ENCODE measurements at regions not wholly inside any gene's neighbourhood (a gene's known extent, or its start where the extent isn't known, plus 50 kb on each side); places are given as distances from the start of the nearest gene placed in this dataset.
"Not testable (repeated sequence)": the region's sequence is repeated elsewhere in the genome, so short reads cannot be mapped to it uniquely, and the experiment has no call there.

DNA sequence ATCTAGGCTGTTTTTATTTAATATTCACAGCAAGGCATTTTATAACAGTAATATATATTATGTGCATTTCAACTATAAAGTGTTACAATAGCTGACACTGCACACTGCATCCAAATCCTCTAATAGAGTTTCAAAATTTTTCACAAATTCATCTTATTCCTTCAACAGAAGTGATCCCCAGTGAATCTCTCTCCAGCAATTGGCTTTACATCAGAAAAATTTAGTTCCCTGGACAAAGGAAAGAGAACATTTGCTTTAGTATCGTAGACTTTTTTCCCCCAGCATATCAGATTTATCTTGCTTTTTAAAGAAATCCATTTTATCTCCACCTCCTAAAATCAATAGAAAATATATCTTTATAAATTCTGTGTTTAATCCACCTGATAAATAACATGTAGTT lies 868.6 kb downstream of the TBL1XR1 start:
- DNase-seq (ENCODE audit: low spot score) = no peak

DNA sequence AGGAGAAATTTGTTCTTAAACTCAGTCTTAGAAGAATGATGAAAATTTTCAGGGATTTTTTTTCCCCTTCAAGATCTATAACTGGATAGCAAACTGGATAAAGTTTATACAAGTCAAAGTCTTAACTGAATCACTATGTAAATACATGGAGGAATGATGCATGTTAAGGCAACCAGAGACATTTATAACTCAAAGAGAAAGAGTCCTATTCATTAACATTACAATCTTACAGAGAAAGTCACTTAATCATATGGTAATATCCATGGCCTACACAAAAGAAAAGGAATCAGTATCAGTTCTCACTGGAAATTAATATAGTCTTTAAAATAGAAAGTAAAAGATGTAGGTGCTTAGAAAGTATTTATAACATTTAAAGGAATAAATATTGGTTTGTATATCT lies 869.1 kb downstream of the TBL1XR1 start:
- DNase-seq (ENCODE audit: low spot score) = no peak

DNA sequence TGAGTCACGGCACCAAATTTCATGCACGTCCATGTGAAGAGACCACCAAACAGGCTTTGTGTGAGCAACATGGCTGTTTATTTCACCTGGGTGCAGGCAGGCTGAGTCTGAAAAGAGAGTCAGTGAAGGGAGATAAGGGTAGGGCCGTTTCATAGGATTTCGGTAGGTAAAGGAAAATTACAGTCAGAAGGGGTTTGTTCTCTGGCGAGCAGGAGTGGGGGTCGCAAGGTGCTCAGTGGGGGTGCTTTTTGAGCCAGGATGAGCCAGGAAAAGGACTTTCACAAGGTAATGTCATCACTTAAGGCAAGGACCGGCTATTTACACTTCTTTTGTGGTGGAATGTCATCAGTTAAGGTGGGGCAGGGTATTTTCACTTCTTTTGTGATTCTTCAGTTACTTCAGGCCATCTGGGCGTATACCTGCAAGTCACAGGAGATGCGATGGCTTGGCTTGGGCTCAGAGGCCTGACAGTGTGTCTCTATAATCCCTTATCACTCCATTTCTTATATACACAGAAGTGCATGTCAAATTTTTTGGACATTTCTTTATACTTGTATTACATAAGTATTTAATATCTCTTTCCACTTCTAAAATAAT lies 870.3 kb downstream of the TBL1XR1 start:
- DNase-seq (ENCODE audit: low spot score) = not testable (repeated sequence)

DNA sequence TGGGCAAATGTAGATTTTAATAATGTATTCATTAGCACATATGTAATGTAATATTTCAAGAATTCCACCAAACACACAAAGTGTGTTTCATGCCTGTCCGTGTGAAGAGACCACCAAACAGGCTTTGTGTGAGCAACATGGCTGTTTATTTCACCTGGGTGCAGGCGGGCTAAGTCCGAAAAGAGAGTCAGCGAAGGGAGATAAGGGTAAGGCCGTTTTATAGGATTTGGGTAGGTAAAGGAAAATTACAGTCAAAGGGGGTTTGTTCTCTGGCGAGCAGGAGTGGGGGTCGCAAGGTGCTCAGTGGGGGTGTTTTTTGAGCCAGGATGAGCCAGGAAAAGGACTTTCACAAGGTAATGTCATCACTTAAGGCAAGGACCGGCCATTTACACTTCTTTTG lies 875.8 kb downstream of the TBL1XR1 start:
- not testable (repeated sequence) for DNase-seq (ENCODE audit: low spot score)

DNA sequence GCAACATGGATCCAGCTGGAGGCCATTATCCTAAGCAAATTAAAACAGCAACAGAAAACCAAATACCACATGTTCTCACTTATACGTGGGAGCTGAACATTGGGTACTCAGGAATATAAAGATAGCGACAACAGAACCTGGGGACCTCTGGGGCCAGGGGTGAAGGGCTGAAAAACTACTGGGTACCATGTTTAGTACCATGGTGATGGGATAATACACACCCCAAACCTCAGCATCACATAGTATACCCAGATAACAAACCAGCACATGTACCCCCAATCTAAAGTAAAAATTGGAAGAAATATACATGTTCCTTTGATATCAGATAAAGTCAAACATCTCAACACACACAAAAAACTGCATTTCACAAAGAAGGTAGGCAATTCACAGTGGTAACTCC lies 876.2 kb downstream of the TBL1XR1 start:
- no peak for DNase-seq (ENCODE audit: low spot score)

DNA sequence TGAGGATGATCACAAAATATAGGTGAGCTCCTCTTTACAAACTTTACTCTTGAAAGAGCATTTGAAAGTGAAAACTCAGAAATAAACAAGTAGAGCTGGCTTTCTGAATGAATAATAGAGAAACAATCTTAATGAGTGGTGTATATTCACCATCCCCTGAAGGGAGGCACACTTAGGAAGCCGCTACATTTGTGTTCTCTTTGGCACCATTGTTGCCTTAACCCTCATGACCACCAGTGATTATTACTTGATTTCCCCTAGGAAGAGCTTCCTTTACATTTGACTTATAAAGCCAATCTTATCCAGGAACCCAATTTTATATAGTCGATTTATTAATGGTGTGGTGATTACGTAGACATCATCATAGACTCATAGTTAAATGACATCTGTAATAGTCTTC lies 883.9 kb downstream of the TBL1XR1 start:
- no peak for DNase-seq (ENCODE audit: low spot score)

DNA sequence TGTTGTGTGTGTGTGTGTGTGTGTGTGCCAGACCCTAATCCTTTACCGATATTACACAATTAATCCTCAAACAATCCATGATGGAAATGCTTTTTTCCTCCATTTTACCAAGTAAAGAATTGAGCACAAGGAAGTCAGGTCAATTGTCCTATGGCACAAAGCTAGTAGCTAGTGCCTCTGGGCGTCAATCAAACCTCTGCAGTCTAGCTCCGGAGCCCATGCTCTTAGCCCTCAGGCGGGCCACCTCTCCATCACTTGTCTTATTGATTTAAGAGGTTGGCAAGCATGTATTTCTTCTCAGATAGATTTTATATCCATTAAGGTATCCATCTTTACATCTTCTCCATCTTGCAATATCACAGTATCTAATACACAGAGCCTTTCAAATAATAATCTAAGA lies 886.6 kb downstream of the TBL1XR1 start:
- no peak for DNase-seq (ENCODE audit: low spot score)

DNA sequence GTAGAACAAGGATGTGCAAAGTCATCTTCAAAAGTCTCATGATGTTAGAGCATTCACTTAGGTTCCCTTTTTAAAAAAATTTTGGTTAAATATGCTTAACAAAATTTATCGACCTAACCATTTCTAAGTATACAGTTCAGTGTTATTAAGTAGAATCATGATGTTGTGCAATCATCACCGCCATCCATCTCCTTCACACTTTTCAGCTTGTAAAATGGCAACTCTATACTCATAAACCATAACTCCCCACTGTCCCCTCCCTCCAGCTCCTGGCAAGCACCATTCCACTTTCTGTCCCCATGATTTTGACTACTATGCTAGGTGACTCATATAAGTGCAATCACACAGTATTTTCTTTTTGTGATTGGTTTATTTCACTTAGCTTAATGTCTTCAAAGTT lies 895.0 kb downstream of the TBL1XR1 start:
- DNase-seq (ENCODE audit: low spot score) = no peak

DNA sequence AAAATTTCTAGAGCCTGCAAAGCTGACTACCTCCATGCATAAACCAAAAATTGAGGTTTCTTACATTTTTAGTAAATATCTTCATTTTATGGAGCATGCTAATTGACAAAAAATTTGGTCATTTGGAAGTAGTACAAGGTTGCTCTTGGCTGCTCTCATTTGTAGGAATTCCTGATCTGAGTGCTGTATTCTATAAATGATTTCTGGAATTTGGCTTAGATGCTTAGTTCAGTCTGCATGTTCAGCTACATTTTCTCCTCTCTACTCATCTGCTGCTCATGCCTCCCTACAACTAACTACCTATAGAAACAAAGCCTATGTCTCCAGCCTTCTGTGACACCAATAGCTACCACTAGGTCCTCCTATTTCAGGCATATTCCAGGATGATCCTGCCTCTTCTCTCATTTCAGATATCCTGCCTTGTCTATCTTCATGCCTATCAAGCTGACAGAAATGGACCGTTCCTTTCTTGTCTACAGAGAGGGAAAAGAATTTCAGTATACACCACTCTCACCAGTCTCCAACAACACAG lies 901.1 kb downstream of the TBL1XR1 start:
- DNase-seq (ENCODE audit: low spot score) = no peak

DNA sequence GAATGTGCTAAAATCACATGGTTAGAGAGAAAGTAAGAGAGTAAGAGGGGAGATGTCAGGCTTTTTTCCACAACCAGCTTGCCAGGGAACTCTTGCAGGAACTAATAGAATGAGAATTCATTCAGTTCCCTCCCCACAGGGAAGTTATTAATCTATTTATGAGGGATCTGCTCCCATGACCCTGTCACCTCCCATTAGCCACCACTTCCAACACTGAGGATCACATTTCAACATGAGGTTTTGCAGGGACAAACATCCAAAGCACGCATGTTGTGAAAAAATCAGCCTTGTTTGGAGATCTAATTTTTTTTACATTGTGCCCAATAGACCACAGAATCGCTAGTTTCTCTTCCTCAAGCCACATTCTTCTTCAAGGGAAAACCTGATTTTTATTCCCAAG lies 904.0 kb downstream of the TBL1XR1 start:
- no peak for DNase-seq (ENCODE audit: low spot score)

DNA sequence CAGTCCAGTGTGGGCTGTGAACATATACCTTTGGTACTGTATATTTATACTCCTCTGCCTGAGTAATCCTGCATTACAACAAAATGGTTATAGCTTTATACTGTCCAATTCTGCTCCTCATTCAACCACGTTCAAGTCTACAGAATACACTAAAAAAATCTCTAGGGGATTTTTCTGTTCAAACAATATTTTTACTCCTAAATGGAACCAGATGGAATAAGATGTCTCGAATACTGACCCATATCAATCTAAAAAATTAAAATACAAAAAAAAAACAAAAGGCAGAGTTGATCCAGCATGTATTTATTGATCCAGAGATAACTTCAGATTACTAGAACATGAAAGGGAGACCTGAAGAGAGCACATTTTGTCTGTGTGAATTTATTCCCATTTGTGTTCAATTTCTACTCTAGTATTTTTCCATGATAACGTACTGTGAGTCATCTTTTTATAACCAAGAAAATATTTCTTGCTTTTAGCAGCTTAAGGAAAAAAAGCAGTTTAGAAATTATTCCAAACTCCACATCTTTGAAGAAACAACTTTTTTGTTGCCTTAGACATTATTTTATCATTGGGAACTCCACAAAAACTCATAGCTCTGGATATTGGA lies 910.7 kb downstream of the TBL1XR1 start:
- DNase-seq (ENCODE audit: low spot score) = no peak

DNA sequence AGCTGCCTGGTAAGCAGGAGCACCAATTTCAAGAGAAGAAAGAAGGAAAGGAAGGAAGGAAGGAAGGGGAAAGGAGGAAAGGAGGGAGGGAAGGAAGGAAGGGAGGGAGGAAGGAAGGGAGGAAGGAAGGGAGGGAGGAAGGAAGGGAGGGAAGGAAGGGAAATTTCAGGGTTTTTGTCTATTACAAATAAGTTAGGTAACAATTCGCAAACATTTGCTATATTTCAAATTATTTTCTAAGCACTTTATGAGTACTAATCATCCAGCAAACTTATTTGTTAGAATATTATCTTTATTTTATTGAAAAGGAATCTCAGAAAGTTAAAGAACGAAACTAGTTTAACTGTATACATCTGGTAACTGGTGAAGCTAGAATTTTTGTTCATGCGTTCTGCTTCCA lies 921.7 kb downstream of the TBL1XR1 start:
- DNase-seq (ENCODE audit: low spot score) = no peak

DNA sequence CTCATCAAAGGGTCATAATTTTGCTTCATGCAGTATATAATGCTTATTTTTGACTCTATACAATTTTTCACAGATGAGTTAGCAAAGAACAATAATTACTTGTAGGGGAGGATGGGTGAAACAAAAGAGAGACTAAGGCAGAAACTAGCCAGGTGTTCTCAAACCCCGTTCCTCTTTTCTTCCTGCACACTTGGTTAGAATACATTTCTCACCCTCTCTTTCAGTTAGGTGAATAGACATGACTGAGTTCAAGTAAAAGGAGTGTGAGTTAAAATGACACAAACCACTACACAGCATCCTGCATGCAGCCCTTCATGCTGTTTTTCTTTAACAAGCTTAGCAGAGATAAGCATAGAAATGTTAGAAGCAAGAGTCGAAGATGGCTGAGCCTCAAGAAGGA lies 922.2 kb downstream of the TBL1XR1 start:
- no peak for DNase-seq (ENCODE audit: low spot score)

DNA sequence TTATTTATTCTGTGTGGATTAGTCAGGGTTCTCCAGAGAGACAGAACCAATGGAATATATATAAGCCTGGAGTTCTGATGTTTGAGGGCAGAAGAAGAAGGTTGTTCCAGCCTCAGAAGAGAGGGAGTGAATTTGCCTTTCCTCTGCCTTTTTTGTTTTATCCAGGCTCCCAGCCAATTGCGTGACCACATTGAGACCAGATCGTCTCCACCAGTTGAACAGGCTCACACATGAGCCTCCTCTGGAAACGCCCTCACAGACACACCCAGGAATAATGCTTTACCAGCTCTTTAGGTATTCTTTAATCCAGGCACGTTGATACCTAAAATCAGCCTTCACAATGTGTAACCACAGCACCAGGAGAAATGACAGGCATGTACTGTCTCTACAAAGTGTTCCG lies 923.1 kb downstream of the TBL1XR1 start:
- DNase-seq (ENCODE audit: low spot score) = no peak

DNA sequence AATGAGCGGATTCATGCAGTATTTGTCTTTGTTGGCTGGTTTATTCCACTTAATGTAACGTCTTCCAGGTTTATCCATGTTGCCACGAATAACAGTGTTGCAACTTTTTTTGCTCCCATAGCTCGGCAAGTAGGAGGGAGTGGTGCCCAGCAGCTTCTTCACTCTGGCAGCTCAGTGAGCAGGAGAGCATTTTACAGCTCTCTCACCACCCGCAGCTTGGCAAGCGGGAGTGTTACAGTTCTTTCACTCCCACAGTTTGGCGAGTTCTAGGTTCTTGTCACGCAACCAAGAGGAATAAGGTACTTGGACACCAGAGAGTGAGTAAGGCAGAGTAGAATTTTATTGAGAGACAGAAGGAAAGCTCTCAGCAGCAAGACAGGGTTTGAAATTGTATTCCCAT lies 935.2 kb downstream of the TBL1XR1 start:
- no peak for DNase-seq (ENCODE audit: low spot score)

DNA sequence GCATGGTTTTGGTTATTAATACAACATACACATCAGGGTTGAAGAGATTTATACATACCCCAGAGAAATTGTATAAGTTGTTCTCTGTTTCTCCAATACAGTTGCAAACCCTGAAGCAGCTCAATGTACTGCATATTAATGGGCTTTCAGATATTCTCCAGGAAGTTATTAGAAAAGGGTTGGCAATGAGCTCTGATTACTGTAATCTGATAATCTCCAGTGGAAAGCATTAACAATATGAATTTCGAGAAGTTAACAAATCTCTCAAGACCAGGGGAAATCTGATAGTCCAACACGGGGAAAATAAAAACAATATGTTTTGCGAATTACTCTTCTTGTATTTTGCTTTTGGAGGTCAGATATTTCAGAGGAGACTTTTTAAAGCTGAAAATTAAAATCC lies 950.1 kb downstream of the TBL1XR1 start:
- DNase-seq (ENCODE audit: low spot score) = no peak

DNA sequence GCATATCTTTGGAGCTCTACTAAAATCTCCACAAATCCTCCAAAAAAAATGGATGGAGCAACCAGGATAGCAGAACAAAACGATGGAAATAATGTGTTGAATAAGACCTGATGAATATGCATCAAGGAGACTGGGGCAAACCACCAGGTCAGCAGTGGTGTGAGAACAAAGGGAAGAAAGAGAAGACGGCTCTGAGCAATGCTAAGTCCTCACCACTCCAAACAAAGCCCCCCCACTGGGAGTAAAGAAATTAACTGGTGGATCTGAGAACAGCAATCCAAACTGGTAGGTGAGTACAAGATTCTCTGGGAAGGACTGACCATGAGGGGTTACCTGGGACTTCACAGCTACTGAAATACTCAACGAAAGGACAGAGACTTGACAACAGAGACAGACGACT lies 977.3 kb downstream of the TBL1XR1 start:
- DNase-seq (ENCODE audit: low spot score) = no peak

DNA sequence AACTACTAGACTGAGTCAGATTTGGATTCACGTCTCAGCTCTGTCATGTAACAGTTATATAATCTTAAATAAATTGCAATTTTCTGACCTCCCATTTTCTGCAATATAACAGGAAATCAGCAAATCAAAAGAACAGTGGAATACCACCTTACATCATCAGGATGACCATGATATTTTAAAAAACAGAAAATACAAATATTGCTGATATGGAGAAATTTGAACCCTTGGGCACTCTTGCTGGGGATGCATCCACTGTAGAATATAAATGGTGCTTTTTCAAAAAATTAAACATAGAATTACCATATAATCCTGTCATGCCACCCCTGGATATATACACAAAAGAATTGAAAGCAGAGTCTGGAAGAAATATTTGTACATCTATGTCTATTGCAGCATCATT lies 982.5 kb downstream of the TBL1XR1 start:
- no peak for DNase-seq (ENCODE audit: low spot score)

DNA sequence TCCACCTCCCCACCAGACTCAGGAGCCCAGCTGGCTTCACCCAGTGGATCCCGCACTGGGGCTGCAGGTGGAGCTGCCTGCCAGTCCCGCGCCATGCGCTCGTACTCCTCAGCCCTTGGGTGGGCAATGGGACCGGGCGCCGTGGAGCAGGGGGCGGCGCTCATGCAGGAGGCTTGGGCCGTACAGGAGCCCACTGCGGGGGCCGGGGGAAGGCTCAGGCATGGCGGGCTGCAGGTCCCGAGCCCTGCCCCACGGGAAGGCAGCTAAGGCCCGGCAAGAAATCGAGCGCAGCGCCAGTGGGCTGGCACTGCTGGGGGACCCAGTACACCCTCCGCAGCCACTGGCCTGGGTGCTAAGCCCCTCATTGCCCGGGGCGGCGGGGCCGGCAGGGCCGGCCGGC lies 984.0 kb downstream of the TBL1XR1 start:
- not testable (repeated sequence) for DNase-seq (ENCODE audit: low spot score)

DNA sequence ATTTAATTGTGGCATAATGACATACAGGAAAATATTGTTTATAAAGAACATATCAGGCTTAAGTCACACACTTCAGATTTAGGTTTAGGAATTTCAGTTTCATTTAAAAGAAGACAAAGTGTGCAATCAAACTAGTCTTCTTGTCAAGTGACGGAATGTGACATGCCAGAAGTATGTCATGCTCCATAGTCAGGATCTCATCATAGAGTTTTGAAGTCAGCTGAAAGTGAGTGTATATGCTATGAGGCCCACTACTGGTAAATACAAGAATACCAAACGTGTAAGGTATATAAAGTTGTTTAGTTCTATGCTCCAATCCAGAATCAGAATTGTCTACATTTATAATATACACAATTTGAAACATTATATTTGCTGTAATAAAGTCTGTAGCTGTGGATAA lies 988.4 kb downstream of the TBL1XR1 start:
- DNase-seq (ENCODE audit: low spot score) = no peak

DNA sequence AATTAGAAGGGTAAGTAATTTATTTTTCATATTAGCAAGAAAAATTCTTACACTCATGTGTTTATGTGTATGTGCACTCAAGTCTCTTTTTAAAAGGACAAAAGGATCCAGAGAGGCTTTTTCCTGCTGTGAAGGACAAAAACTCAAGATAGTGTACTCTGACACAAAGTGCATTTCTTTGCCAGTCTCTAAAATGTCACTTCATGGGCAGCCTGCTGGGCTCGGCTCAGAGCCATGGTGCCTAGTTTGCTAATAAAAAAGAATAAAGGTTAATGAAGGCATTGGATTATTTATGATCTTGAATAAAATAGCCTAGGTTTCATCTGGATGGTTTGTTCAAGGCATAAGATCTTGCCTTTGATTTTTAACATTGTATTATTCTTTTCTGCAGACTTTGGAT lies 989.0 kb downstream of the TBL1XR1 start:
- DNase-seq (ENCODE audit: low spot score) = no peak

DNA sequence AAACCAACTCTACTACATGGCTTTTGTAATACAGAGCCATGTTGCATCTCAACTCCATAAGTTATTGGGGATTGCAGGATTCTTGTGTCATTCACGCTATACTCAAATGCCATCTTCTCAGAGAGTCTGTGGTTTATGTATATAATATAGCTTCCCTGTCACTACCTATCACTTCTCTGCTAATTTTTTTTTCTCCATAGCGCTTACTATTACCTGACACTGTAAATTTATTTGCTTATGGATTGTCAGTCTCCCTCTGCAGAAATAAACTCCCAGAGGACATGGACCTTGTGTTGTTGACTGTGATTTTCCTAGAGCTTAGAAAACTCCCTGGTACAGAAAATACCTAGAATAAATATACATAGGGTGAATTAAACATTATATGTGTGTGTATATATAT lies 990.5 kb downstream of the TBL1XR1 start:
- DNase-seq (ENCODE audit: low spot score) = no peak

DNA sequence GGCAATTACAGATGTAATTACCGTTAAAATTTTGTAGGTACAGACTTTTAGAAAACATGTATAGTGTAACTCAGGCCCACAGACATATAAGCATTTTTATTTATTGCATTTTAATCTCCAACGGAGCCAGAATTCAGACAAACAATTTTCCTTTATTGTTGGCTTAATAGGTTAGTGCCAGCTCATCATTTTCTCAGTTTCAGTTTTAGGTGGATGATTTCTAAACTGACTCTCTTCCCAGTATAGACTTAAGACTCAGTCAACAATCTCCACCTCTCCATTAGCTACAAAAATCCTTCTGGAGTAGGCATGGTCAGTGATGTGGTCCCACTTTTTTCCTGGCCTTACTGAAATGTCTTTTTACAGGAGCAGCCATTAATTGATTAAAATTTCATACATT lies 994.6 kb downstream of the TBL1XR1 start:
- DNase-seq (ENCODE audit: low spot score) = no peak

DNA sequence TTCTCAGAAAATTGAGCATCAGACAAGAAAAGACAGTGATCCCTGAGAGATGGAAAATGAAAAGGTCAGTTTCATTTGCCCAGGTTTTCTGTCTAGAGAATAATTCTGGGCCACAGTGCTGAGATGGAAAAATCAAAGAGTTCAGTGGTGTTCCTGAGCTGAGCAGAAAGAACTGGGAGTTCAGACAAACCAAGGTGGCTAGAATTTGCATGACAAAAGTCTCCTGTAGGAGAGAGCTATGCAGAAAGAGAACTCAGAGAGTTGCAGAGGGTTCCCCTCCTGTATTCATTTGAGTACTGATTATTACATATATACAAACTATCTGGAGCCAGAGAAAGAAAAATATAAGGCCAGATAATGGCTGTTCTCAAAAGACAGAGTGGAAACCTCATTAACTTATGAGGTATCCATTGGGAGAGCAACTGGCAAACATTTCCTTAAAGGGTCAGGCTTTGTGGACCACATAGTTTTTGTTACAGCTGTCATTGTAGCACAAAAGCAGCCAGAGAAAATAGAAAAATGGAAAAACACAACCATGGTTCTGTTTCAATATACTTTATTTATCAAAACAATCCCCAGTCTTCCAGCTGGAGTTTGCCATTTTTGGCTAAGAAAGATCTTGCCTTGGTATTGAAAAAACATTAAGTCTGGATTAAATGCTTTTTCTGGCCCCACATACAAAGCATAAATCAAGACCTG lies 1004.1 kb downstream of the TBL1XR1 start:
- no peak for DNase-seq (ENCODE audit: low spot score)
